HG02973 (cell line): ENCODE measurements at regions not wholly inside any gene's neighbourhood (a gene's known extent, or its start where the extent isn't known, plus 50 kb on each side); places are given as distances from the start of the nearest gene placed in this dataset.
A peak's percentile ranks its signal among the peaks of the same experiment; 100 is the strongest.

ENCODE experiments used
- ATAC-seq: cut with Tn5 transposase; IDR thresholded peaks from one replicate; pipeline ENCODE4 v1.9.1; 2021; ENCODE audit warnings: moderate library complexity; ENCODE audit not compliant: unreplicated experiment

DNA sequence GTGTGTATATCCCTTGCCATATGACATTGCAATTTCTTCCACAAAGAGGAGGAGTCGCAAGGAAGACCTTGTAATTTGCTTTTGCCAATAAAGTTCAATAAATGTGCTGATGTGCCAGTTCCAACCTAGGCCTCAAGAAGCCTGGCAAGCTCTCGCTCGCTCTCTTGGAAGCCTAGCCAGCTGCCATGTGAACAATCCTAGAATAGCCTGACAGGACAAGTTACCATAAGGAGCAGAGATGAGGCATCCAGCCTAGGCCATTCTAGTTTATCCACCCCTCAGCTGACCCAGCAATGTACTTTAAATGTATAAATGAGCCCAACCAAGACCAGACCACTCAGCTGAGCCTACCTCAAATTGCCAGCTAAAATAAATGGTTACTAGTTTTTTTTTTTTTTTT, 145.7 kb upstream of the QRFPR start:
- ATAC-seq, result no peak

DNA sequence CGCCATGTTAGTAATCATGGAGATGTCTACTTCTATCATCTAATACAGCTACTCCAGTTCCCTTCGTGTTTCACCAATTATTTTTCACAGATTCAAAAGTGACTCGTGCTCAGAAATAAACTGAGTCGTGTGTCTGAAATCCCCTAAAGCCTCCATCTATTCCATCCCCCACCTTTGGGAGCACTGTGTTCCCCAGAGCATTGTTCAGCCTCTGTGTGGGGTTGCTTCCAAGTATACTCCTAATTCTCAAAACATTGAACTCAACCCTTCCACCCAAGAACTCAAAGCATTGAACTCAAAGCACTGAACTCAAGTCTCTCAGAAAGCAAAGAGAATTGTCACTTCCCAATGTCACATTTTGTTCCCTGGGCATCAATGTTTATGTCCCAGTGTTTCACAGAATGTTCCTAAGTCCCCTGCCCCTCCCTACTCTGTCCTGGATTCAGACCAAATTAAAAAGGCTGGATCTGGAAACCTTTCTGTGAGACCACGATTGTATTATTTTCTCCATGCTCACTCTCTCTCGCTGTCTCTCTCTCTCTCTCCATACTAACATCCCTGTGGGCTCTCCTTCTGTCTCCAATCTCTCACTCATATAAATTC, 138.5 kb upstream of the QRFPR start:
- no peak for ATAC-seq

DNA sequence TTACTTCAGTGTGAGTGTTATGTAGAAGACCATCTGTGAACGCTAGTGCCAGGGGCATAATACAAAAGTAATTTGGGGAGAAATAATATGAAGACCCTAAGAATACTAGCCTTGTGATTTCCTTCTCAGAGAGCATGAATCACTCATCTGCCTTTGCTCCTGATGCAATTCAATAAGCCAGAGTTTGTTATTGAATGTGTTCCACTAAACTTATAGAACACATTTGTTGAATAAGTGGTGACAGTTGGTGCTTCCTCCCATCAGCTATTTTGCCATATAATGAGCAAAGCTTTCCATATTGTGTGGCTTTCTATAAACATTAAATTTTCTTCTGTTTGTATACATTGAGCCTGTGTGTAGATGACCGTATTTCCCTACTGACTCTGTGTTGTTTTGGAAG, 136.4 kb upstream of the QRFPR start:
- ATAC-seq, result no peak

DNA sequence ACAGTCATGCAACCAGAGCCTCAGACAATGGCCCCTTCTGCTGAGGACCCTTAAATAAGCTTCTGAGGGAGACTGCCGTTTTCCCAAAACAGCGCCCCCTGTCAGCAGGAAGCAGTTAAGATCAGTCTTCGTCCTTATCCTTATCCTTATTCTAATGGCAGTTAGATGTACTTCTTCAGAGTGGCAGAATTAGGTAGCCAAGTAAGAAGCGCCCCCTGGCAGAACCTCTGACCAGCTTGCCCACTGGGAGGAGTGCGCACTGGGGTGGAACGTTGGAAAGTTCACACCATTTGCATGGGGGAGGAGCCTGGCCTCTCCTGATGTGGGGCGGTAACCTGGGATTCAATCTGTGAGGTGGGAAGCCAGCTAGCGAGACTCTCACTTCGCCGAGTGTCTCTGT, 133.6 kb upstream of the QRFPR start:
- ATAC-seq, result no peak

DNA sequence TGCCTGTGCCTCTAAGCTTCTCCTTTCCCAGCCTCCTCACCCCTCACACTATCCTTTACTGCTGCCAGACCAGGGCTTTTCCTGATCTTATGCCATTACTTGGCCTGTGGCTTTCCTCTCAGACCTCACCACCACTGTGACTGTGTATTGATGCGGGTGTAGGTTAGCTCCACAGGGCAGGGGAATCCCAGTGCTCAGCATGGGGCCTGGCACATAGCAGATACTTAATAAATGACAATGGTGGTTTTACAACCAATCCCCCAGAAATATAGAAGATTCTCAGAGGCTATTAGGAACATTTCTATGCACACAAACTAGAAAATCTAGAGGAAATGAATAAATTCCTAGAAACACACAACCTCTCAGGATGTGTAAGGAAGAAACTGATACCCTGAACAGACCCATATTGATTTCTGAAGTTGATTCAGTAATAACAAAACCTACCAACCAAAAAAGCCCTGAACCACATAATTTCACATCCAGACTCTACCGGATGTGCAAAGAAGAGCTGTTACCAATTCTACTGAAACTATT, 129.6 kb upstream of the QRFPR start:
- peak; percentile 64 for ATAC-seq

DNA sequence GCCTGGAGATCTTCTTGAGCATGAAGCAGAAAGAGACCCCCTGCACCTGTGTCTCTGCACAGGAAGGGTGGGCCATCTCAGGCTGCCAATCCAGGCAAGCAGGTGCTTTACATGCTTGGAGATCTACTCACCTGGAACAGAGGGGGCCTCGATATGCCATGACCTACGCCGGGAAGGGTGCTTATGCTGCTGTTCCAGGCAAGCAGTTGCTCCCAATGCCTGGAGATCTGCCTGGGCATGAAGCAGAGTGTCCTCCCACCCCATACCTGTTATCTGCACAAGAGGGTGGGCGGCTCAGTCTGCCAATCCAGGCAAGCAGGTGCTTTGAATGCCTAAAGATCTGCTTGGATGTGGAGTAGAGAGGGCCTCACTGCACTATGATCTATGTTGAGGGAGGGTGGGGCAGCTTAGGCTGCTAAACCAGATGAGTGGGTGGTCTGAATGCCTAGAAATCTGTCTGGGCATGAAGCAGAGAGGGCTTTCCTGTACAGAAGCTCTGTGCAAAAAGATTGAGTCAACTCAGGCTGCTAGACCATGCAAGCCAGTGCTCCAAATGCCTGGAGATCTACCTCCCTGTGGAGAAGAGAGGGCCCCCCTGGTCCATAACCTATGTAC, 104.5 kb upstream of the QRFPR start:
- ATAC-seq, result no peak

DNA sequence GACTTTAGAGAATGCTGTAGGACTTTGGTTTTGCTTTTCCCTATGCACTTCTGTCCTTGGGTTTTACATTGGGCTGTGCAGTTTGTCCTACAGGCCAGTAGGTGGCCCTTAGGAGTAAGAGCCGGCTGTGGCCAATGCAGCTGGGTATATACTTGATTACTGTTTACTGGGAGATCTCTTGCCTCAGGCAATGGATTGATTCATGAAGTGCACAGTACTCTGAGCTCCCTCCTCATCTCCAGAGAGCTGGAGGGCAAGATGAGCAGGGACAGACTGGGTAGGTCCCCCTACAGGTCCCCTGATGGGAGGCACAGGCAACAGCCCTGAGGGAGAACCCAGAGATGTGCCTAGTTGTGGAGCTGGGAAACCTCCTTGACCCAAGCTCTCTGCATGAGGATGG, 103.8 kb upstream of the QRFPR start:
- peak; percentile 91 for ATAC-seq

DNA sequence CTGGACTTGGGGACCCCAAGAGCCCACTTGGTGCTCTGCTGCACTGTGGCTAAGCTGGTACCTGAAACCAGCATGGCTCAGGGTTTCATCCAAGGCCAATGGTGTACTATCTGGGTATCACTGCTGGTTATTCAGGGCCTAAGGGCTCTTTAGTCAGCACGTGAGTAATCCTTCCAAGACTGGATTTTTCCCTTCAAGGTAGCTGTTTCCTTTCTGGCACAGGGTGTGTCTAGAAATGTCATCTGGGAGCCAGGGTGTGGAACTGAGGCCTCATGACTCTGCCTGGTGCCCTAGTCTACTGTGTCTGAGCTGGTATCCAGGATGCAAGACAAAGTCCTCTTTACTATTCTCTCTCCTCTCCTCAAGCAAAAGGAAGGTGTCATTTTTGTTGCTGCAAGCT, 99.0 kb upstream of the QRFPR start:
- no peak for ATAC-seq

DNA sequence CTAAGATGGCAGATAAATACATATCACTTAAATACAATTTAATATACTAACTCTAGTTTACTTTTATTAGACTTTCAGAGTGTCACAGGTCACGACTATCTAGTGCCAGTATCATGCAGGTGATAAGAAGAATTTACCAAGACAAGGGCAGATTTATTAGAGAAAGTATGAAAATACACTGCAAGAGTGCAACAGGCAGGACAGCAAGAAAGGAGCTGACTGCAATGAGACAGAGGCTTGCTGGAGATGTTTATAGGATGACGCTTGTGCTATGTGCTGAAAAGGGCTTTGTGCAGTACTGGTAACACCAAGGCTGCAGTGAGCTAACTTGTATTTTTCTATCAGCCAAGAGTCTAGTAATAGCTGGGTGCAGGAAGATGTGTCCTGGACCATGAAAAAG, 96.7 kb upstream of the QRFPR start:
- no peak for ATAC-seq

DNA sequence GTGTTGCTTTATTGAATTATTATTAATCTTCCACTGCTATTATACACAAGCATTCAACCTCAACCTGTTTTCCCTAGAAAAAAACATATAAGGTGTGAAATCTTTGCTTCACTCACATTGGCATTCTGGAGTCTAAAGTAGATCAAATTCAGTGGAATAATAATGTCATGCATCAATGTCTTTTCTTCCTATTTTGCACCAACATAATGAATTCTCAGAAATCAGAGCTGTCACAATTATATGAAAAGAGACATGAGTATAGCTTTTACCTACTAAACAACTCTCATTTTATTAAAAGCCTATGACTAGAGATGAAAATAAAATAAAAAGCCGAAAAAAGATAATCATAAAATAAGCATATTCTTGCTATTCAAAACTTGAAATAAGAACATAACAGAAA, 96.3 kb upstream of the QRFPR start:
- no peak for ATAC-seq

DNA sequence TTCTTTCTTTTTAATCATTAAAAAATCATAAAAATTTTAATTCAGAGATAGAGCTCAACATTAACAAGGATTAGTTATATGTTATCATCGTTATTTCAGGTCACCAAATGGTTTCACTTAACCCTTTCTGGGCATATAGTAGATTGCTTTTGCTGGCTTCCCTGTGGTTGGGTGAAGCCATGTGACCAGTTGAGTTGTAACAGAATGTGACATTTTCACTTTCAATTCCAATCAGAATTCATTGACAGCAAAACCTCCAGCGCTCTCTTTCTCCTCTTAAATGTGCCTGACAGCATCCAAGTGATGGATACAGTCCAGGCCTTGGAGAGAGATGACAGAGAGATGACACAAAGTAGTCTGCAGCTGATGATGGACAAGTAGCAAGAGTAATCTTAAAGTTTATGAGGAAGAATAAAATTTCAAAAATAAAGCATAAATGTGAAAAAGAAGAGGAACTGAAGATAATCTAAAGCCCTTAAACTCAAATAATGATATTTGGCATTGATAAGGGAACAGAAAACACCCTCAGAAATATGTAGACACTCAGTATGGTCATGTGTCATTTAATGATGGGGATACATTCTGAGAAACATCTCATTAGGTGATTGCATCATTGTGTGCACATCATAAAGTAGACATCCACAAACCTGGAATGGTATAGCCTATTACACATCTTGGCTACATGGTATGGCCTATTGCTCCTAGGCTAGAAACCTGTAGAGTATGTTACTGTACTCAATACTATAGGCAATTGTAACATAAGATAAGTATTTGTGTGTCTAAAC, 92.3 kb upstream of the QRFPR start:
- ATAC-seq, result peak; percentile 63

DNA sequence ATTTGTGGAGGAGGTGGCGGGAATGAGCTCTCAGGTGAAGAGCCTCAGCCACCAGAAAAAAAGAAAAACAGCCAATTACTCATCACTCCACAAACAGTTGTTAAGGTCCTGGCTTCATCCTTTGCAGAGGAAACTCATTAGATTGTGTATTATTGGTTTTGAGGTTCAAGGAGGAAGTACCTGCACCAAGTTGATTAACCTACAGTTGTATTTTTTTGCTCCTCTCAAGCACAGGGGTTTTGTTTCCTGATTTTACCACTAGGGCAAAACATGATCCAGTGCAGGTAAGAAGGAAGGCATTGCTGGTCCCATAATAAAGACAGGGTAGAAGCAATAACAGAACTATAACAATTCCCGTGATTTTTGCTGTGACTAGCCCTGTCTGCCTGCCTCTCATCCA, 84.0 kb upstream of the QRFPR start:
- ATAC-seq, result no peak

DNA sequence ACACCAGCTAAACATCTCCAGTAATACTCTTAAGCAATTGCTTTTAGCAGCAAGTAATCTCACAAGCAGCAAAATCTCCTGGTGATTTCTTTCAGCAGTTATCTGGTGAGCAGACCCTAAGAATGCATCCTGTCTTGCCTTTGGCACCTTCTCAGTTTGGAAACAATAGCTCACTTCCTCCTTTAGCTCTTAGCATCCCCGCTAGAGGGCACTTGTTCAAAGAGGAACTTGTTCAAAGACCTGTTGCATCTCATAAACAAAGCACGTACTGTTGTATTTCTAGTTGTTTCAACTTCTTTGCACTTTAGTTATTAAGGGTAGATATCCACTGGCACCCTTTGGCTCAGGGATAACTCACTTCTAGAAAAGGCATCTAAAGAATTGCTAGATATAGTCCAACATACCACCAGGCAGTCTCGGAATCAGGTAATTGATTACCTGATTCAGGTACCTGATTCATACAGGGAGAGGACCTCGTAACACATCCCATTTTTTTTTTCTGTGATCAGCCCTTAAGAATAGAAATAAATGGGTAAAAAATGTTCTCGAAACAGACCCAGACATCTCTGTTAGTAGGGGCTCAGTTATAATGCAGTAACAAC, 81.9 kb upstream of the QRFPR start:
- ATAC-seq, result peak; percentile 88

DNA sequence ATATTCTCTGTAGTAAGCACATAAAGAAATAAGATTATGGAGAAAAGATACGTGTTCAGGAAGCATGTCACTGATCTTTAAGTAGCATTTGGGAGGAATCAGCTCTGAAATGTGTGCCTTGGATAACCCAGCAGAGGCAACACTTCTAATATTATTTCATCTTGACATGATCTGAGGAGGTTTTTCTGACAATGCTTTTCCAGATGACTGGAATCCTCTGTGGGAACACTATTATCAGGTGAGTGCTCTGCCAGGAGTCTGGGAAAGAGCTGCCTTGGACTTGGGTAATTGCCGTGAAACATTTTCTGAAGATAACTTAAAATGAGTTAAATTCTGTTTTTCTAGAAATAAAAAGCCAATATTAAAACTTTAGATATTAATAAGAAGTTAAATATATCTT, 78.2 kb upstream of the QRFPR start:
- ATAC-seq, result no peak

DNA sequence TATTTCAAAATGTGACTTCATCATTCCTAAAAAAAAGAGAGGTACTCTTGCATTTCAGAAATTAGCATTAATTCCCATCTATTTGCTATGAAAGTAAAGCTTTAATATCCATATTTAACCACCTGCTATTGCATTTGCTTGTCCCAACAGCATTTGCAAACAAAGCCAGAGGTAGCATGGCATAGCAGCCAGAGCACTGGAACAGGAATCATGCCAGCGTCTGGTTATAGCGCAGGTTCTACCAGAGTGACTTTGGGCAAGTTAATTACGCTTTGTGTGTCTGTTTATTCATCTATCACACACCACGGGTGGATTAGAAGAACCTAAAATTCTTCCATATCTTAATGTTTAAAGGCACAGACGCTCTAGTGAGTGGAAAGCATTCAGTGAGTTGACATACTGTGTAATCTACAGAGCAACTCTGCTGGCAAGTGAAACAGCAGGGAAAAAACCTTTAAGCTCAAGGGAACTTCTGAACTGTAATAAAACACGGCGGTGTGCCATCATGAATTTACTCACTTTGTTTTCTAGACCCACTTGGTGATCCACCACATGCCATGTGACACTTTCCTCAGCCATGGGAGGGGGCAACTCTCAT, 76.6 kb upstream of the QRFPR start:
- no peak for ATAC-seq

DNA sequence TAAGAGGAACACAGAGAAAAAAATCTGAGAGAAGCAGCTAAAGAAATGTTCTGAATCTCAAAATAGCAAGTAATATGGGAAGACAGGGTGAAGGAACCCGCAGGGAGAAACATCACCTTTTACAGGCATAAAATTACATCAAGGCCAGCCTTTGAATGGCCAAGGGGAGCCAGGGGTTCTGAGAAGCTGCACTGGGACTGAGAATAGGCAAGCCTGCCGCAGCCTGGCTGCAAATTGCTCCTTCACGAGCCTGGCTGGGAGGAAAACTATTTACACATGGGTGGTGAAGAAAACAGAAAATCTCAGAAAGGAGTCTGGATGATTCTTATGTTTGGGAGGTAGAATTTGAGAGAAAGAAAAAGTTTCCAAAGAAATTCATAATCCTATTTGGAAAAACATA, 74.5 kb upstream of the QRFPR start:
- no peak for ATAC-seq

DNA sequence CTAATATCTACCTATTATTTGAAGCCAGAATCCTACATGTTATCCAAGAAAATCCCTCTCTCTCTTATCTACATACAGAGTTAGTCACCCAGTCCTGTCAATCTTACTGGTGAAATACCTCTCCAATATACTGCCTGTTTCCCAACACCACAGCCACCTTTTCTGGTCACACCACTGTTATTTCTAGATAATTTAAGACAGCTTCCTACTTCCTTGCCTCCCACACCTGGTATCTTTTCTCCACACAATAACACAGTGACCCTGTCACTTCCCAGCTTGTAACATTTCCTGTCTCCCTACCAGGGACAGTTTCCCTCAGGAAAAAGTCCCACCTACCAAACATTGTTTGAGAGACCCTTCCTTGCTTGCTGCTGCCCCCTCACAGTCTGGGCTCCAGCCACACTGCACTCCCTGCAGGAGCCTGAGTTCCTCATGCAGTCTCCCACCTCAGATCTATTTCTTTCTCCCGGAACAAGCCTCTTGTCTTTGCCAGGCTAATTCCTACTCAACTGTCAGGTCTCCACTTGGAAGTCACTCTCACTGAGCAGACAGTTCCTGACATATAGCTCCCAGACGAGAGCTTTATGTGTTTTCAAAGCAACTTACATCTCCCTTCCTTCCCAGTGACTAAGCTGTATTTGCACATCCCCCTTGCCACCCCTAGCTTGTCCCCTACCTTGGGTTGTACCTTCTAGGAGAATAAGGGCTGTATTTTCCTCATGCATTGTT, 73.6 kb upstream of the QRFPR start:
- ATAC-seq, result no peak

DNA sequence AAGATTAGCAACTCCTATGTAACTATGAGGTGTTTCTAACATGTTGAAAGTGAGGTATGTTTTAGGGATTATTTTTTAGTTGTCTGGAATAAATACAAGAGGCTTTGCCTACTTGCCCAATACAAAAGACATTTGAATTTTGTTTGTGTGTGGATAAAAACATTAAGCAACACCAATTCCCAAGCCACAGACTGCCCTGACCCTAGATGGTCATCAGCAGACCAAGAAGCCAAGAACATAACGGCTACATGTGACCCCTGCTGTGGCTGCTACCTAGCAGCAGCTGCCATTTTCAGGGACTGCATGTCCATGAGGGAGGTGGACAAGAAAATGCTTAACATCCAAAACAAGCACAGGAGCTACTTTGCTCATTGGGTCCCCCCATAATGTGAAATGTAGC, 70.5 kb upstream of the QRFPR start:
- no peak for ATAC-seq

DNA sequence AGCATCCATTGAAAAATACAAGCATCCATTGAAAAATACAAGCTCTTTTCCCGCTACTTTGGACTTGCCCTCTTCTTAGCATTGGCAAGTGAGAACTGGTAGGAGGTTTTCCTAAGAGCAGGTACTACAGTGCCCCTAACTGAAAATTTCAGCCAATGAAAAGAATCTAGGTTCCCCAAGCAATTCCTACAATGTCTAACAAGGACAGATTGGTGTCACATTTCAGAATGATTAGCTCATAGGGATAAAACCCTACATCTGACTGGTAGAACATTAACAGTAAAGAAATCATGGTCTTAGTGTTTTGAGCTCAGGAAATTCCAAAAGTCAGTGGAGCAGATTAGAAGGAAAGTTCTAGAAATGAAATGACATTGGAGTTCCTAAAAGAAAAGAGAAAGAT, 68.6 kb upstream of the QRFPR start:
- no peak for ATAC-seq

DNA sequence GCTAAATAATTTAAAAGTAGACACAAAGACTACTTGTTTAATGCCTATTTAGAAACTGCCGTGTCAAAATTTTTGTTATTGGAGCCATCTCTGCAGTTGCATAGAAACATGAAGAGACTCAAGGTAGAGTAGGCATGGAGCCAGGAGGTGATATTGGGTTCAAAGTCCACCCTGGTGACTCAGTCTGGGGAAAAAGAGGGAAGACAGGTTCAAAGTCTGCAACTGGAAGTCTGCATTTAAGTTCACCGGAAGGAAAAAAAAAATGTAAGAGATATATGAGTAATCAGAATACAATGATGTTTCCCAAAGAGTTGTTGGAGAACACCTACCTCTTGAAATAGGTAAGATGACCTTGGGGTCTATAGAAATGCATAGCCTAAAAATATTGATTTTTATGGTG, 67.4 kb upstream of the QRFPR start:
- ATAC-seq, result no peak

DNA sequence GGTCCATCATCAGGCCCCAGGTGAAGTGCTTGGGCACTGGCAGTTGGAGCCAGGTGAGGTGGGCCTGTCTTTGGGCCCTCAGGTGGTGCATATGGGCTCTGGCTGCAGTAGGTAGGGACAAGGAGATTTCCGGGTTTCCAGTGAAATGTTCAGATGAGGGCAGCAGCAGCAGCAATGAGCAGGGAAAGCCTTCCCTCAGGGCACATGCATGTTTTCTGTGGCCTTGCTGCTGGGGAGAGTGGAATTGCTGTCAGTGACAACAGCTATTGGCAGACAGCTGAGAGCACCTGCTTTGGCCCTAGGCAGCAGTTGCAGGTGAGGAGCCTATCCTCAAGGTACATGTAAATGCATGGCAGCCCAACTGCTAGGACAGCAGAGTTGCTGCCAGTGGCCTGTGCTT, 58.9 kb upstream of the QRFPR start:
- no peak for ATAC-seq
